Neuronal stem cell (in vitro differentiated cells): ENCODE measurements at regions not wholly inside any gene's neighbourhood (a gene's known extent, or its start where the extent isn't known, plus 50 kb on each side); places are given as distances from the start of the nearest gene placed in this dataset.
"Not testable (repeated sequence)": the region's sequence is repeated elsewhere in the genome, so short reads cannot be mapped to it uniquely, and the experiment has no call there.

ENCODE experiments used
- DNase-seq: peaks from one replicate; pipeline ENCODE4 v3.0.0-alpha.2; 2013; ENCODE audit warnings: low spot score
- H2AFZ ChIP-seq: one replicate; pipeline ENCODE4 v1.6.1; 2013; ENCODE audit warnings: mild to moderate bottlenecking, low read length, inconsistent platforms
- H2AK5ac ChIP-seq: 2 replicates; pipeline ENCODE4 v1.6.1; 2013; ENCODE audit warnings: low read depth, mild to moderate bottlenecking, inconsistent platforms, low read length, moderate library complexity, mixed read lengths
- H2BK120ac ChIP-seq: 2 replicates; pipeline ENCODE4 v1.6.1; 2013; ENCODE audit warnings: low read depth, mild to moderate bottlenecking, inconsistent platforms, low read length, moderate library complexity, mixed read lengths
- H2BK12ac ChIP-seq: one replicate; pipeline ENCODE4 v1.6.1; 2013; ENCODE audit warnings: low read length, inconsistent platforms
- H2BK15ac ChIP-seq: 2 replicates; pipeline ENCODE4 v1.6.1; 2013; ENCODE audit warnings: mild to moderate bottlenecking, low read length, inconsistent platforms, mixed read lengths
- H2BK5ac ChIP-seq: one replicate; pipeline ENCODE4 v1.6.1; 2013; ENCODE audit warnings: inconsistent platforms, mild to moderate bottlenecking, low read length, moderate library complexity
- H3K14ac ChIP-seq: one replicate; pipeline ENCODE4 v1.6.1; 2013; ENCODE audit warnings: low read length, inconsistent platforms
- H3K18ac ChIP-seq: 2 replicates; pipeline ENCODE4 v1.6.1; 2013; ENCODE audit warnings: low read length, inconsistent platforms
- H3K23ac ChIP-seq: 2 replicates; pipeline ENCODE4 v1.6.1; 2013; ENCODE audit warnings: low read depth, mild to moderate bottlenecking, mixed read lengths, low read length, inconsistent platforms; ENCODE audit not compliant: poor library complexity
- H3K27ac ChIP-seq: replicated peaks from 3 replicates; pipeline ENCODE4 v1.5.1; 2013; ENCODE audit warnings: low read length, inconsistent platforms
- H3K27me3 ChIP-seq, 3 experiments: 2 replicates each; pipeline ENCODE4 v1.6.1; 2013; ENCODE audit warnings: low read length in 3 of 3, mild to moderate bottlenecking in 2 of 3, inconsistent platforms in 1 of 3, low read depth in 1 of 3, mixed read lengths in 1 of 3, moderate library complexity in 1 of 3; ENCODE audit not compliant: control insufficient read depth in 3 of 3, insufficient read depth in 3 of 3
- H3K36me3 ChIP-seq, 2 donors: replicated peaks in 1 of 2; 2 replicates each; pipeline ENCODE4 v1.6.1; 2013; ENCODE audit warnings: low read length in 2 of 2; ENCODE audit not compliant: control insufficient read depth in 2 of 2, insufficient read depth in 2 of 2
- H3K4ac ChIP-seq: 2 replicates; pipeline ENCODE4 v1.6.1; 2013; ENCODE audit warnings: inconsistent platforms, mild to moderate bottlenecking, low read length, moderate library complexity
- H3K4me1 ChIP-seq, 2 donors: 1 replicate in 1 of 2; 2 replicates in 1 of 2; pipeline ENCODE4 v1.6.1; 2013; ENCODE audit warnings: low read length in 2 of 2, low read depth in 1 of 2; ENCODE audit not compliant: control insufficient read depth in 2 of 2, insufficient read depth in 1 of 2
- H3K4me2 ChIP-seq: one replicate; pipeline ENCODE4 v1.6.1; 2013; ENCODE audit warnings: mild to moderate bottlenecking, low read length, inconsistent platforms; ENCODE audit not compliant: insufficient read depth, poor library complexity, severe bottlenecking
- H3K4me3 ChIP-seq, 2 donors: 2 replicates each; pipeline ENCODE4 v1.5.1; 2013; ENCODE audit warnings: low read length in 2 of 2, mild to moderate bottlenecking in 2 of 2, inconsistent platforms in 1 of 2, moderate library complexity in 1 of 2
- H3K79me1 ChIP-seq: one replicate; pipeline ENCODE4 v1.6.1; 2013; ENCODE audit warnings: low read depth, mild to moderate bottlenecking, inconsistent platforms, low read length, moderate library complexity
- H3K9ac ChIP-seq: one replicate; pipeline ENCODE4 v1.6.1; 2013; ENCODE audit warnings: mild to moderate bottlenecking, low read depth, low read length, inconsistent platforms; ENCODE audit not compliant: poor library complexity
- H3K9me3 ChIP-seq, 2 donors: replicated peaks in 1 of 2; 2 replicates each; pipeline versions ENCODE3 to v1.6.1; 2013; ENCODE audit warnings: low read length in 2 of 2, mild to moderate bottlenecking in 2 of 2, inconsistent platforms in 1 of 2, low read depth in 1 of 2, mixed read lengths in 1 of 2, moderate library complexity in 1 of 2; ENCODE audit not compliant: control insufficient read depth in 2 of 2, insufficient read depth in 1 of 2
- H4K8ac ChIP-seq: one replicate; pipeline ENCODE4 v1.6.1; 2013; ENCODE audit warnings: low read depth, mild to moderate bottlenecking, inconsistent platforms, low read length, moderate library complexity
- H4K91ac ChIP-seq: one replicate; pipeline ENCODE4 v1.6.1; 2013; ENCODE audit warnings: low read length, low read depth, mild to moderate bottlenecking, inconsistent platforms; ENCODE audit not compliant: poor library complexity
- WGBS, 2 donors: extraction: QIAGEN DNeasy Blood & Tissue Kit; methylation state at CpG; one replicate each; pipeline ENCODE4 v1.1.7; 2013; ENCODE audit warnings: missing lambda C conversion rate in 2 of 2, mixed read lengths in 1 of 2; ENCODE audit not compliant: insufficient read length in 2 of 2, insufficient replicate concordance in 1 of 2; ENCODE audit errors: extremely low coverage in 2 of 2; 5-methylcytosine and 5-hydroxymethylcytosine counted together

- H2BK5ac ChIP-seq, H2BK12ac ChIP-seq, H4K91ac ChIP-seq, H3K4me1 ChIP-seq, H2AFZ ChIP-seq, H3K27ac ChIP-seq, H3K4me2 ChIP-seq, H3K14ac ChIP-seq, H3K9me3 ChIP-seq, H2BK120ac ChIP-seq, H3K27me3 ChIP-seq, H3K4ac ChIP-seq, H3K36me3 ChIP-seq, H4K8ac ChIP-seq, DNase-seq, H3K4me3 ChIP-seq, H2AK5ac ChIP-seq, H3K79me1 ChIP-seq, H3K9ac ChIP-seq, H3K23ac ChIP-seq, H2BK15ac ChIP-seq, H3K18ac ChIP-seq: not testable (repeated sequence)
- no CpG with 5 or more reads among the region's 4 CpGs for WGBS, 2 donors
These were observed 69.2 kb upstream of the SNX9 start for GRCh38 chr6:157753801-157754200.

GRCh38 chr6:157754351-157754750 lies 68.7 kb upstream of the SNX9 start:
- Histone ChIP-seq H3K23ac (no peak overlapping the region), H3K4me2 (no peak overlapping the region)
- no CpG with 5 or more reads among the region's 7 CpGs for WGBS, 2 donors

GRCh38 chr6:157755032-157755745 lies 67.9 kb upstream of the SNX9 start:
- no peak overlapping the region for H3K18ac ChIP-seq
- H3K4me3 ChIP-seq = no peak overlapping the region
- H4K8ac ChIP-seq = no peak overlapping the region
- H2BK12ac ChIP-seq = no peak overlapping the region
- H2BK5ac ChIP-seq = no peak overlapping the region
- no peak overlapping the region for H4K91ac ChIP-seq
- no peaks in the 10 kb centered on the region for H3K36me3 ChIP-seq
- no peaks in the 10 kb centered on the region for H3K27me3 ChIP-seq
- H3K79me1 ChIP-seq = no peaks in the 10 kb centered on the region
- WGBS, 2 donors = no CpG with 5 or more reads among the region's 12 CpGs
- peaks cover 0 to 2% of the 10 kb centered on the region in 2 donors for H3K9me3 ChIP-seq
- H2BK15ac ChIP-seq = no peak overlapping the region
- no peak overlapping the region for H3K14ac ChIP-seq
- peak overlapping the region; percentile 73 for H2AFZ ChIP-seq
- peaks cover 0 to 7% of the 10 kb centered on the region in 2 donors for H3K4me1 ChIP-seq
- DNase-seq = no peak
- H3K4me2 ChIP-seq = no peak overlapping the region
- H2BK120ac ChIP-seq = no peak overlapping the region
- no peak overlapping the region for H3K23ac ChIP-seq
- no peak overlapping the region for H2AK5ac ChIP-seq
- no peak overlapping the region for H3K9ac ChIP-seq
- no peak overlapping the region for H3K27ac ChIP-seq
- H3K4ac ChIP-seq = no peak overlapping the region

More at GRCh38 chr6:157754351-157754750, 68.7 kb upstream of the SNX9 start:
- H2AFZ ChIP-seq = no peak overlapping the region
- H3K27ac ChIP-seq = no peak overlapping the region
- no peak overlapping the region for H3K4ac ChIP-seq
- no peak overlapping the region for H2BK120ac ChIP-seq
- H3K18ac ChIP-seq = no peak overlapping the region
- H3K79me1 ChIP-seq = no peaks in the 10 kb centered on the region
- no peak overlapping the region for H3K9ac ChIP-seq
- H3K36me3 ChIP-seq = no peaks in the 10 kb centered on the region
- H2BK5ac ChIP-seq = no peak overlapping the region
- no peak overlapping the region for H2AK5ac ChIP-seq
- H4K8ac ChIP-seq = no peak overlapping the region
- no peak overlapping the region for H3K14ac ChIP-seq
- H3K9me3 ChIP-seq = peaks cover 0 to 2% of the 10 kb centered on the region in 2 donors
- no peak overlapping the region for H2BK12ac ChIP-seq
- H3K4me3 ChIP-seq = no peak overlapping the region
- no peak overlapping the region for H4K91ac ChIP-seq
- H3K4me1 ChIP-seq = peaks cover 0 to 7% of the 10 kb centered on the region in 2 donors
- no peak overlapping the region for H2BK15ac ChIP-seq
- DNase-seq = no peak
- no peaks in the 10 kb centered on the region for H3K27me3 ChIP-seq

GRCh38 chr6:157755746-157756411 lies 67.2 kb upstream of the SNX9 start:
- Histone ChIP-seq H2BK120ac (no peak overlapping the region), H3K23ac (no peak overlapping the region), H2BK5ac (no peak overlapping the region), H3K18ac (no peak overlapping the region), H3K4me3 (no peak overlapping the region), H2BK15ac (no peak overlapping the region), H3K14ac (no peak overlapping the region), H4K91ac (no peak overlapping the region), H2AK5ac (no peak overlapping the region), H2AFZ (peak overlapping the region; percentile 73), H2BK12ac (no peak overlapping the region), H3K4me2 (no peak overlapping the region), H3K4ac (no peak overlapping the region), H4K8ac (no peak overlapping the region), H3K9me3 (peaks cover 0 to 2% of the 10 kb centered on the region in 2 donors), H3K27me3 (no peaks in the 10 kb centered on the region), H3K36me3 (no peaks in the 10 kb centered on the region), H3K79me1 (no peaks in the 10 kb centered on the region), H3K9ac (no peak overlapping the region), H3K4me1 (peaks cover 0 to 11% of the 10 kb centered on the region in 2 donors), H3K27ac (no peak overlapping the region)
- DNase-seq = no peak
- no CpG with 5 or more reads among the region's 3 CpGs for WGBS, 2 donors
